Gastrocnemius medialis (tissue), 4 donors: ENCODE measurements at regions not wholly inside any gene's neighbourhood (a gene's known extent, or its start where the extent isn't known, plus 50 kb on each side); places are given as distances from the start of the nearest gene placed in this dataset.

Experiments
- ATAC-seq, 2 donors: fragments of 150-250 bp; one replicate each; pipeline ENCODE4 v1.9.1; 2016
- DNase-seq, 2 donors: peaks; one replicate each; pipeline ENCODE4 v3.0.0-alpha.2; 2019
- H3K27ac ChIP-seq, 4 donors: fragments of 200-600 bp; sonication (generic); 1 replicate in 1 of 4; 2 replicates in 3 of 4; pipeline ENCODE4 v1.5.1; 2016 to 2018; ENCODE audit warnings: mild to moderate bottlenecking in 2 of 4, moderate library complexity in 1 of 4
- H3K27me3 ChIP-seq, 3 donors: fragments of 200-600 bp; sonication (generic) in 2 of 3; 1 replicate in 1 of 3; 2 replicates in 2 of 3; pipeline versions ENCODE4 v1.5.1 to v1.6.0; 2016 to 2019; ENCODE audit warnings: mild to moderate bottlenecking in 1 of 3, moderate library complexity in 1 of 3
- H3K36me3 ChIP-seq, 2 donors: fragments of 200-600 bp; sonication (generic) in 1 of 2; one replicate each; pipeline ENCODE4 v1.5.1; 2017 to 2018
- H3K4me1 ChIP-seq, 2 donors: fragments of 200-600 bp; sonication (generic) in 1 of 2; one replicate each; pipeline ENCODE4 v1.5.1; 2016 to 2017; ENCODE audit warnings: mild to moderate bottlenecking in 2 of 2
- H3K4me3 ChIP-seq, 4 donors: fragments of 200-600 bp; sonication (generic) in 3 of 4; 1 replicate in 1 of 4; 2 replicates in 3 of 4; pipeline ENCODE4 v1.5.1; 2016 to 2019; ENCODE audit warnings: mild to moderate bottlenecking in 2 of 4
- H3K9me3 ChIP-seq, 3 donors: fragments of 200-600 bp; sonication (generic) in 2 of 3; 1 replicate in 1 of 3; 2 replicates in 2 of 3; pipeline ENCODE4 v1.5.1; 2016 to 2019
- POLR2A ChIP-seq, 2 donors: fragments of 450-650 bp; IDR thresholded peaks; one replicate each; pipeline ENCODE4 v1.6.1; 2017; ENCODE audit warnings: antibody characterized with exemption in 2 of 2, mild to moderate bottlenecking in 2 of 2, moderate library complexity in 2 of 2
- in situ Hi-C, 4 donors: fragments of 200-750 bp; cut with MboI; loops; one replicate each; pipeline versions ENCODE4 v1.15.0 to v1.8.0; 2017; ENCODE audit warnings: low sequenced_read_pairs in 4 of 4
- intact Hi-C: fragments of 100-400 bp; cut with DNase I; formaldehyde crosslinking; loops from one replicate; pipeline ENCODE4 v1.15.1; 2023; ENCODE audit warnings: low total_unique reads
- TF ChIP-seq, protein P1 (sequence below), 5 experiments: fragments of 450-650 bp in 3 of 5; fragments of 200-600 bp in 2 of 5; sonication (generic) in 2 of 5; IDR thresholded peaks in 4 of 5; conservative IDR thresholded peaks in 1 of 5; 1 replicate in 4 of 5; 2 replicates in 1 of 5; pipeline ENCODE4 v1.5.1; 2016 to 2019; ENCODE audit warnings: antibody characterized with exemption in 5 of 5, mild to moderate bottlenecking in 3 of 5, moderate library complexity in 3 of 5

DNA sequence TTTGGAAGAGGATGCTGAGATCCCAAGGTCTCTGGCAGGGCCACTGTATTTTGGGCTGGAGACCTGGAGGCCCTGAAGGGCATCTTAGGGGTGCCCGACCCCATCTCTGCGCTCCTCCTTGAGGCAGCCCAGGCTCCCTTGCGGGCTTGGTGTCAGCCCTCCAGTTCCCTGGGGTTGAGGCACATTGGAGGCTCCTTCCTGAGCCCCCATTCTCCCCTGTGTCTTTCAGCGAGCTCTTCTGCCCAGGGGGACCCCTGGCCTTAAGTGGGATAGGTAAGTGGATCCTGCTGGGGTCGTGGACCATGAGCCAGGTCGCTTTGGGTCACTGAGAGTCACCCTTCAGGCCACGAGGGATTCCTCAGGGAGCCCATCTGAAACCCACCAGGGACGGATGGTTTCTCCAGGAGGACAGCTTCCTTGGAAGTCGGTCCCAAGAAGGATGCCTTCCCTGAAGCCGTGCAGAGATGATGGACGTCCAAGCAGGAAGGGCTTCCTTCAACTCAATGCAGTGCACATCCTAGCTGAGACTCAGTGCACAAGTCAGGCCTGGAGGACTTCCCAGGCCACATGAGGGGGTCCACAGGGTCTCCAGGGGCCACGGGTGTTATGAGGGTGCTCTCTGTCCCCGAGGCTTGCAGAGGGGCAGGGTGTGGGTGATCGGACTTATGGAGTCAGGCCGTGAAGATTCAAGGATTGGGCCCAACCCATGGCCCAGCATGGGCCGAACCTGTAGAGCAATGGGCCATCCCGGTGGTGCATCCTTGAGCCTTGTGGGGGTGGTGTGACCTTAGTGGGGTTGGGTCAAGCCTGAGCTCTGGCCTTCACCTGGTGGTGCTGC is 224.3 kb downstream of the SNRPN start:
- no peaks in the 10 kb centered on the region for H3K4me1 ChIP-seq
- no peaks in the 10 kb centered on the region for H3K27me3 ChIP-seq
- ATAC-seq (no peak), DNase-seq (peak in 1 of 2 donors; percentile 1)
- H3K36me3 ChIP-seq: no peaks in the 10 kb centered on the region
- H3K4me3 ChIP-seq: no peak overlapping the region
- TF ChIP-seq, protein P1, sequence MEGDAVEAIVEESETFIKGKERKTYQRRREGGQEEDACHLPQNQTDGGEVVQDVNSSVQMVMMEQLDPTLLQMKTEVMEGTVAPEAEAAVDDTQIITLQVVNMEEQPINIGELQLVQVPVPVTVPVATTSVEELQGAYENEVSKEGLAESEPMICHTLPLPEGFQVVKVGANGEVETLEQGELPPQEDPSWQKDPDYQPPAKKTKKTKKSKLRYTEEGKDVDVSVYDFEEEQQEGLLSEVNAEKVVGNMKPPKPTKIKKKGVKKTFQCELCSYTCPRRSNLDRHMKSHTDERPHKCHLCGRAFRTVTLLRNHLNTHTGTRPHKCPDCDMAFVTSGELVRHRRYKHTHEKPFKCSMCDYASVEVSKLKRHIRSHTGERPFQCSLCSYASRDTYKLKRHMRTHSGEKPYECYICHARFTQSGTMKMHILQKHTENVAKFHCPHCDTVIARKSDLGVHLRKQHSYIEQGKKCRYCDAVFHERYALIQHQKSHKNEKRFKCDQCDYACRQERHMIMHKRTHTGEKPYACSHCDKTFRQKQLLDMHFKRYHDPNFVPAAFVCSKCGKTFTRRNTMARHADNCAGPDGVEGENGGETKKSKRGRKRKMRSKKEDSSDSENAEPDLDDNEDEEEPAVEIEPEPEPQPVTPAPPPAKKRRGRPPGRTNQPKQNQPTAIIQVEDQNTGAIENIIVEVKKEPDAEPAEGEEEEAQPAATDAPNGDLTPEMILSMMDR (IDR thresholded peaks at IDR 0.05 in 4 of 5, conservative IDR thresholded peaks at IDR 0.05 in 1 of 5): no peak
- TF ChIP-seq POLR2A (IDR thresholded peaks at IDR 0.05): no peak
- in situ Hi-C loops (no loop called here), intact Hi-C loops (no loop called here)
- no peaks in the 10 kb centered on the region for H3K9me3 ChIP-seq
- no peak overlapping the region for H3K27ac ChIP-seq

DNA sequence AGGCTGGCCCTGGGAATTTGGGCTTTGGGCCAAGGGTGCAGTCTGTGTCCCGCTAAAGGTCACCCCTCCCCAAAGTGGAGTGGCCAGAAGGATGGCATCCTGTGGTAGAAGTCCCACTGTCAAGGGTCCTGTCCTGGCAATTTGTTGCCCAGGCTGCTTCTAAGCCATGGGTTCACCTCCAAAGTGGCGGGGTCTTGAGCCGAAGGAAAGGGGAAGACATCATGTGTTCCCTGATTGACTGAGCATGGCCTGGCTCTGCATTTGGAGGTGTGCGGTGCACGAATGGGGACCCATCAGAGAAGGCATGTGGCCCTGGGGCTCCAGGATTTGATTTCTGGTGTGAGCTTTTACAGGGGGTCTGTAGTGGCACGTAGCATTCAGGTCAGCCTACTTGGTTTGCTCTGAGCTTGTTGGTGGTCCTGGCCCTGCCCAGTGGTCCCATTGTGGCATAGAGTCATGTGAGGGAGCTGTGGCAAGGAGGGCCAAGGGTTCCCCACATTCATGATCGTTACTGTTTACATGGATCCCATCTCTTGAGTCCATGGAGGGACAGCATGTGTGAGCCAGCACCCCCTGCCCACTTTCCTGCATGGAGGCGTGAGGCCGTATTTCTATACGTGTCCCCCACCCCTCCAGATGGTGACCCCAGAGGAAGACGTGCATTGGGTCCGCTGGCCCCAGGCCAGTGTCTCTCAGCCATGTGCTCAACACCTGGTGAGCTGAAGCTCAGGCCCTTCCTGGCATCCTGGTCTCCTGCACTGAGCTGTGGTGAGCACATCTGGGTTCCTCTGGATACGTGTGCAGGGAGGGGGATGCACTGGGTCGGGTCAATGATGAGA is 225.1 kb downstream of the SNRPN start:
- no peaks in the 10 kb centered on the region for H3K36me3 ChIP-seq
- no peak for ATAC-seq
- no peaks in the 10 kb centered on the region for H3K4me1 ChIP-seq
- in situ Hi-C loops: no loop called here
- H3K27ac ChIP-seq: no peak overlapping the region
- TF ChIP-seq POLR2A (IDR thresholded peaks at IDR 0.05): no peak
- TF ChIP-seq, protein P1 (IDR thresholded peaks at IDR 0.05 in 4 of 5, conservative IDR thresholded peaks at IDR 0.05 in 1 of 5): no peak
- no peak for DNase-seq
- H3K9me3 ChIP-seq: no peaks in the 10 kb centered on the region
- no peak overlapping the region for H3K4me3 ChIP-seq
- no peaks in the 10 kb centered on the region for H3K27me3 ChIP-seq
- intact Hi-C loops: no loop called here

DNA sequence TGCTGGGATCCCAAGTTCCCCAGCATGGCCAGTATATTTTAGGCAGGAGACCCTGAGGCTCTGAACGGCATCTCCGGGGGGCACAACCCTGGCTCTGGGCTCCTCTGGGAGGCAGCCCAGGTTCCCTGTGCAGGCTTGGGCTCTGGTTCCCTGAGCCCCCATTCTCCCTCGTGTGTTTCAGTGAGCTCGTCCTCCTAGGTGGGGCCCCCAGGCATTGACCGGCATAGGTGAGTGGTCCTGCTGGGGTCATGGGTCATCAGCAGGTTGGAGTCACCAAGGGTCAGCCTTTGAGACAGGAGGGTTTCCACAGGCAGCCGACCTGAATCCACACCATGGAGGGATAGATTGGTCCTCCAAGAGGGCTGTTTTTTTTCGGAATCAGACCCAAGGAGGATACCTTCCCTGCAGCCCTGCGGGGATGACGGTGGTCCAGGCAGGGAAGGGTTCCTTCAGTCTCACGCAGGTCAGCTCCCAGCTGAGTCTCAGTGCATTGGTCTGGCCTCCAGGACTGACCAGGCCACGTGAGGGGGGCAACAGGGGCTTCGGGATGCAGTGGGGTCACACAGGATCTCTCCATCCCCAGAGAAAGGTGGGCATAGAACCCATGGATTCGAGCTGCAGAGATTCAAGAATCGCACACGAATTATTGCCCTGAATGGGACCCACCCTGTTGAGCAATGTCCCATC is 226.0 kb downstream of the SNRPN start:
- Histone ChIP-seq H3K27me3 (no peaks in the 10 kb centered on the region), H3K4me1 (no peaks in the 10 kb centered on the region), H3K9me3 (no peaks in the 10 kb centered on the region), H3K4me3 (no peak overlapping the region), H3K27ac (no peak overlapping the region), H3K36me3 (no peaks in the 10 kb centered on the region)
- TF ChIP-seq POLR2A (IDR thresholded peaks at IDR 0.05): no peak
- TF ChIP-seq, protein P1 (IDR thresholded peaks at IDR 0.05 in 4 of 5, conservative IDR thresholded peaks at IDR 0.05 in 1 of 5): no peak
- intact Hi-C loops: no loop called here
- ATAC-seq (no peak), DNase-seq (no peak)
- in situ Hi-C loops: no loop called here

DNA sequence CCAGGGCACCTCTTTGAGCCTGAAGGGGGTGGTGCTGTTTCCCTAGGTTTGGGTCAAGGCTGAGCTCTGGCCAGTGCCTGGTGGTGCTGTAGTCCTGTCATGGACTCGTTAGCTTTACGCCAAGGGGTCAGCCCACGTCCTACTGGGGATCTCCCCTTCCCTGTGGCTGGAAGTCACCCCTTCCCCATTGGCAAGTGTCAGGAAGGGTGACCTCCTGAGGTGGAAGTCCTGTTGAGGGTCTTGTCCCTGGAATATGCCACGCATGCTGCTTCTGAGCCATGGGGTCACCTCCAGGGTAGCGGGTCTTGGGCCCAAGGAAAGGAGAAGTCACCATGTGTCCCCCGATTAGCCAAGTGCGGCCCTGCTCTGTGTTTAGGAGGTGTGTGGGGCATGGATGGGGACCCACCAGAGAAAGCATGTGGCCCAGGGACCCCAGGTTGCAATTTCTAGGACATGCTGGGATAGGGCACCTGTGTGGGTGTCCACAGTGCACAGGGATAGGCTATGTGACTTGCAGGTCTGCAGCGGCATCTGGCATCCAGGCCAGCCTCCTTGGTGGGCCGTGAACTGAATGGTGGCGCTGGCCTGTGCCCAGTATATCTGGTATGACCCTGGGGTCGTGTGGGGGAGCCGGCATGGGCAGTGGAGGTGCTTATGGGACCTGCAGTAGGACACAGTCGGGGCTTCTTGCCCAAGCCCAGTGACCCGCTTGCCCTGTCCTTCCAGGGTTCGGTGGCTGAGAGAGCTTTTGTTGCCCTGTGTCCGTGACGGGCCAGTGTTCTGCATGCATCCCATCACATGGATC is 226.7 kb downstream of the SNRPN start:
- H3K4me1 ChIP-seq: no peaks in the 10 kb centered on the region
- in situ Hi-C loops: no loop called here
- no peaks in the 10 kb centered on the region for H3K9me3 ChIP-seq
- TF ChIP-seq POLR2A (IDR thresholded peaks at IDR 0.05): no peak
- TF ChIP-seq, protein P1 (IDR thresholded peaks at IDR 0.05 in 4 of 5, conservative IDR thresholded peaks at IDR 0.05 in 1 of 5): no peak
- ATAC-seq: no peak
- no peak overlapping the region for H3K4me3 ChIP-seq
- H3K27me3 ChIP-seq: no peaks in the 10 kb centered on the region
- peak in 1 of 2 donors; percentile 1 for DNase-seq
- no peaks in the 10 kb centered on the region for H3K36me3 ChIP-seq
- H3K27ac ChIP-seq: no peak overlapping the region
- intact Hi-C loops: no loop called here
